OCI-LY7 (cell line): ENCODE measurements at regions not wholly inside any gene's neighbourhood (a gene's known extent, or its start where the extent isn't known, plus 50 kb on each side); places are given as distances from the start of the nearest gene placed in this dataset.
A peak's percentile ranks its signal among the peaks of the same experiment; 100 is the strongest.

ENCODE experiments used
- BruUV-seq: library from RNA; stranded (reverse); fragments of 400-500 nt; replicated peaks from 2 replicates; lab custom pipeline; 2021; lab: Mats Ljungman, UMichigan
- CTCF ChIA-PET: fragments of 300-600 bp; sonication (Branson Sonifier 250); formaldehyde crosslinking; loops from one replicate; lab custom pipeline; 2022; ENCODE audit warnings: antibody characterized with exemption; ENCODE audit not compliant: unreplicated experiment; lab: Charles Lee
- POLR2A ChIA-PET: fragments of 300-600 bp; sonication (Branson Sonifier 250); formaldehyde crosslinking; loops from one replicate; lab custom pipeline; 2022; ENCODE audit warnings: antibody characterized with exemption; lab: Charles Lee
- DNase-seq: peaks from one replicate; pipeline ENCODE4 v3.0.0-alpha.2; 2015; ENCODE audit warnings: low spot score
- H2AFZ ChIP-seq: fragments of 200-600 bp; sonication (generic), shearing (Covaris generic); 2 replicates; pipeline ENCODE4 v1.6.1; 2014; ENCODE audit warnings: mild to moderate bottlenecking, antibody characterized with exemption, low read length, moderate library complexity
- H3K27ac ChIP-seq: fragments of 200-600 bp; sonication (generic); 2 replicates; pipeline ENCODE4 v1.5.1; 2014; ENCODE audit warnings: mixed run types, low read depth, mild to moderate bottlenecking, moderate library complexity, low read length, inconsistent platforms; ENCODE audit not compliant: poor library complexity, severe bottlenecking
- H3K36me3 ChIP-seq: fragments of 200-600 bp; sonication (generic); 2 replicates; pipeline ENCODE4 v1.6.1; 2014; ENCODE audit warnings: mild to moderate bottlenecking, antibody characterized with exemption, low read length, moderate library complexity, mixed read lengths; ENCODE audit not compliant: insufficient read depth
- H3K4me1 ChIP-seq: fragments of 200-600 bp; sonication (generic); 2 replicates; pipeline ENCODE4 v1.5.1; 2014; ENCODE audit warnings: mild to moderate bottlenecking, low read length; ENCODE audit not compliant: insufficient read depth, poor library complexity, severe bottlenecking
- H3K4me2 ChIP-seq: fragments of 200-600 bp; sonication (generic); 2 replicates; pipeline ENCODE4 v1.6.1; 2014; ENCODE audit warnings: mild to moderate bottlenecking, low read length
- H3K4me3 ChIP-seq: fragments of 200-600 bp; sonication (generic); 2 replicates; pipeline ENCODE4 v1.5.1; 2014; ENCODE audit warnings: mild to moderate bottlenecking, low read depth, low read length; ENCODE audit not compliant: poor library complexity, severe bottlenecking
- H3K79me2 ChIP-seq: fragments of 200-600 bp; sonication (generic); 2 replicates; pipeline ENCODE4 v1.6.1; 2016; ENCODE audit warnings: low read depth, mild to moderate bottlenecking, low read length, moderate library complexity, mixed read lengths; ENCODE audit not compliant: insufficient read depth
- H3K9me2 ChIP-seq: fragments of 200-600 bp; sonication (generic); 2 replicates; pipeline ENCODE4 v1.6.1; 2016; ENCODE audit warnings: mild to moderate bottlenecking, low read length, mixed read lengths; ENCODE audit not compliant: insufficient read depth
- H3K9me3 ChIP-seq: fragments of 200-600 bp; sonication (generic); 2 replicates; pipeline ENCODE4 v1.6.1; 2014; ENCODE audit warnings: mild to moderate bottlenecking, mixed run types, low read length, mixed read lengths
- H4K20me1 ChIP-seq: fragments of 200-600 bp; sonication (generic); 2 replicates; pipeline ENCODE4 v1.6.1; 2014; ENCODE audit warnings: mild to moderate bottlenecking, antibody characterized with exemption, low read length, moderate library complexity, mixed read lengths; ENCODE audit not compliant: insufficient read depth
- EZH2phosphoT487 ChIP-seq: fragments of 200-600 bp; sonication (generic); IDR thresholded peaks from 2 replicates; pipeline ENCODE4 v1.6.1; 2018; ENCODE audit warnings: low read depth, borderline replicate concordance, mild to moderate bottlenecking, mixed run types, antibody characterized with exemption, low read length, moderate library complexity, mixed read lengths
- intact Hi-C: fragments of 100-400 bp; cut with micrococcal nuclease; formaldehyde crosslinking; loops from one replicate; pipeline ENCODE4 v1.10.0; 2022; ENCODE audit not compliant: unreplicated experiment
- TF ChIP-seq, protein P1 (sequence below): fragments of 200-600 bp; sonication (generic); conservative IDR thresholded peaks from 2 replicates; pipeline ENCODE4 v1.5.1; 2014; ENCODE audit warnings: mild to moderate bottlenecking, antibody characterized with exemption, low read length, moderate library complexity, mixed read lengths

GRCh38 chr9:129415942-129416651, 204.8 kb downstream of the C9orf50 start:
- H2AFZ ChIP-seq = no peak overlapping the region
- no peak for DNase-seq
- TF ChIP-seq EZH2phosphoT487 = no peak
- TF ChIP-seq, protein P1, sequence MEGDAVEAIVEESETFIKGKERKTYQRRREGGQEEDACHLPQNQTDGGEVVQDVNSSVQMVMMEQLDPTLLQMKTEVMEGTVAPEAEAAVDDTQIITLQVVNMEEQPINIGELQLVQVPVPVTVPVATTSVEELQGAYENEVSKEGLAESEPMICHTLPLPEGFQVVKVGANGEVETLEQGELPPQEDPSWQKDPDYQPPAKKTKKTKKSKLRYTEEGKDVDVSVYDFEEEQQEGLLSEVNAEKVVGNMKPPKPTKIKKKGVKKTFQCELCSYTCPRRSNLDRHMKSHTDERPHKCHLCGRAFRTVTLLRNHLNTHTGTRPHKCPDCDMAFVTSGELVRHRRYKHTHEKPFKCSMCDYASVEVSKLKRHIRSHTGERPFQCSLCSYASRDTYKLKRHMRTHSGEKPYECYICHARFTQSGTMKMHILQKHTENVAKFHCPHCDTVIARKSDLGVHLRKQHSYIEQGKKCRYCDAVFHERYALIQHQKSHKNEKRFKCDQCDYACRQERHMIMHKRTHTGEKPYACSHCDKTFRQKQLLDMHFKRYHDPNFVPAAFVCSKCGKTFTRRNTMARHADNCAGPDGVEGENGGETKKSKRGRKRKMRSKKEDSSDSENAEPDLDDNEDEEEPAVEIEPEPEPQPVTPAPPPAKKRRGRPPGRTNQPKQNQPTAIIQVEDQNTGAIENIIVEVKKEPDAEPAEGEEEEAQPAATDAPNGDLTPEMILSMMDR = no peak
- H3K79me2 ChIP-seq = no peaks in the 10 kb centered on the region
- peaks cover 51% of the 10 kb centered on the region for H3K4me1 ChIP-seq
- no TSS peak for BruUV-seq
- H3K9me3 ChIP-seq = no peaks in the 10 kb centered on the region
- intact Hi-C loops = no loop called here
- ChIA-PET POLR2A (interaction anchor here (1.0 kb wide), 1 partner anchor 8 kb away, joined by 3 read pairs; no protein-coding TSS in a partner anchor), CTCF (interaction anchor here (0.5 kb wide), 1 partner anchor 1845 kb away, joined by 3 read pairs; no protein-coding TSS in a partner anchor)
- H3K36me3 ChIP-seq = no peaks in the 10 kb centered on the region
- H3K9me2 ChIP-seq = no peaks in the 10 kb centered on the region
- H3K4me2 ChIP-seq = peak overlapping the region; percentile 28; the same call in 1 of the 2 replicates
- H3K27ac ChIP-seq = no peak overlapping the region
- no peaks in the 10 kb centered on the region for H4K20me1 ChIP-seq
- H3K4me3 ChIP-seq = no peak overlapping the region

GRCh38 chr9:129414993-129415941, 205.6 kb downstream of the C9orf50 start:
- ChIA-PET POLR2A (interaction anchor here (1.0 kb wide), 1 partner anchor 9 kb away, joined by 3 read pairs; no protein-coding TSS in a partner anchor), CTCF (no interaction called here)
- no TSS peak for BruUV-seq
- DNase-seq = no peak
- H2AFZ ChIP-seq = no peak overlapping the region
- intact Hi-C loops = no loop called here
- TF ChIP-seq EZH2phosphoT487 = no peak
- TF ChIP-seq, protein P1 = no peak
- no peak overlapping the region for H3K4me3 ChIP-seq
- H3K36me3 ChIP-seq = no peaks in the 10 kb centered on the region
- H3K27ac ChIP-seq = peak overlapping the region; percentile 91
- 0 out of 2 replicates have a peak overlapping the region, but pooled peaks have one; percentile 79 for H3K4me2 ChIP-seq
- H3K4me1 ChIP-seq = peaks cover 51% of the 10 kb centered on the region
- no peaks in the 10 kb centered on the region for H3K9me3 ChIP-seq
- H3K79me2 ChIP-seq = no peaks in the 10 kb centered on the region
- no peaks in the 10 kb centered on the region for H4K20me1 ChIP-seq
- no peaks in the 10 kb centered on the region for H3K9me2 ChIP-seq
